ENCODE measurements at regions not wholly inside any gene's neighbourhood (a gene's known extent, or its start where the extent isn't known, plus 50 kb on each side); places are given as distances from the start of the nearest gene placed in this dataset.
"Not testable (repeated sequence)": the region's sequence is repeated elsewhere in the genome, so short reads cannot be mapped to it uniquely, and the experiment has no call there.

GRCh38 chr1:60703155-60703554, 379.2 kb upstream of the NFIA start:
- DNase-seq = no peak

GRCh38 chr1:60699325-60699724, 383.0 kb upstream of the NFIA start:
- DNase-seq = no peak

- DNase-seq = no peak
Observed at GRCh38 chr1:60697204-60697994, 385.0 kb upstream of the NFIA start.

- DNase-seq = no peak
Observed at GRCh38 chr1:60696512-60696911, 385.8 kb upstream of the NFIA start.

- no peak for DNase-seq
Observed at GRCh38 chr1:60695716-60696171, 386.6 kb upstream of the NFIA start.

GRCh38 chr1:60694980-60695379, 387.4 kb upstream of the NFIA start:
- DNase-seq = no peak

GRCh38 chr1:60692031-60692430, 390.3 kb upstream of the NFIA start:
- no peak for DNase-seq

GRCh38 chr1:60688221-60688620, 394.1 kb upstream of the NFIA start:
- not testable (repeated sequence) for DNase-seq

GRCh38 chr1:60681095-60681860, 401.1 kb upstream of the NFIA start:
- DNase-seq = no peak

GRCh38 chr1:60679524-60680375, 402.6 kb upstream of the NFIA start:
- DNase-seq = no peak

GRCh38 chr1:60678802-60679201, 403.6 kb upstream of the NFIA start:
- no peak for DNase-seq

- no peak for DNase-seq
Observed at GRCh38 chr1:60678391-60678790, 404.0 kb upstream of the NFIA start.

- no peak for DNase-seq
Observed at GRCh38 chr1:60672449-60672848, 409.9 kb upstream of the NFIA start.

- no peak for DNase-seq
Observed at GRCh38 chr1:60670302-60670701, 412.1 kb upstream of the NFIA start.

GRCh38 chr1:60668585-60668984, 413.8 kb upstream of the NFIA start:
- no peak for DNase-seq

- DNase-seq = no peak
Observed at GRCh38 chr1:60665311-60665710, 417.1 kb upstream of the NFIA start.

GRCh38 chr1:60664086-60664625, 418.2 kb upstream of the NFIA start:
- DNase-seq = no peak

- no peak for DNase-seq
Observed at GRCh38 chr1:60662486-60663044, 419.8 kb upstream of the NFIA start.

GRCh38 chr1:60657926-60658325, 424.4 kb upstream of the NFIA start:
- DNase-seq = no peak

- DNase-seq = no peak
Observed at GRCh38 chr1:60655679-60656355, 426.5 kb upstream of the NFIA start.

GRCh38 chr1:60640033-60640551, 442.3 kb upstream of the NFIA start:
- not testable (repeated sequence) for DNase-seq

- DNase-seq = no peak
Observed at GRCh38 chr1:60639287-60639686, 443.1 kb upstream of the NFIA start.

All from activated gamma-delta T cell treated with Interleukin-2 at 50 U/mL for 16 hours (primary cell).